Stromal cell of bone marrow (primary cell): ENCODE measurements at regions not wholly inside any gene's neighbourhood (a gene's known extent, or its start where the extent isn't known, plus 50 kb on each side); places are given as distances from the start of the nearest gene placed in this dataset.

Experiments used
- DNase-seq: peaks from one replicate; pipeline ENCODE4 v3.0.0-alpha.2; 2012; ENCODE audit warnings: low read depth

- DNase-seq, result no peak
These were observed 110.5 kb upstream of the FTMT start for GRCh38 chr5:121741156-121741555.

DNA sequence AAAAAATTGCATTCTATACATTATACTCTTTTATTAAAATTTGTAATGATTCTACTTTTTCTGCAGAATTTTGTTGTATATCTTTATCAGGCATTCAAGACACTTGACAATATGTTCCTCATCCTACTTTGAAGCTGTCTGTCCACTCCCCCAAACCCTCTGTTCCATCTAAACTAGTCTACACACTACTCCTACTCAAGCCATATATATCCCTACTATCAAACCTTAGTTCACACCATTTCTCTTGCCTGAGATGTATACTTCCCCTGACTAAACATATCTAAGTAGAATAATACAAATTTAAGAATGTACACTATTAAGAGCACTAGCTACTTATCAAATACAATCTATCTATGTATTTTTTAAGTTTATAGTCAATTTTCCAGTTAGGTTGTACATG, 107.1 kb upstream of the FTMT start:
- no peak for DNase-seq

DNA sequence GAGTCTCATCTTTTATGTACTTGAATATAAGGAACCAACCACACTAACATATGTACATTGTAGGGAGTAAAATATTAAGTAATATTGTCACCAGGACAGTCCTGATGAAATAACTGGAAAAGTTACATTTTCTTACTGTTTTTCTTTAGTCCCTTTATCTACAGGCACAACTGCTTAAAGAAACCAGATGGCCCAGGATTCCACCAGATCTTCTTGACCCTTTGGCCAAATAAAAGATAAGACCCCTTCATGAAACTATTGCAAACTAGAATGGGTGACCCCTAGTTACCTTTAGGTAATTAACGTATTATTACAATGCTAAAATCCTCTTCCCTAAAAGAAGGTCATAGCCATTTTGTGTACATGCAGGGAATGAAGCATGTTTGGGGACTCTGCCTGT, 106.3 kb upstream of the FTMT start:
- DNase-seq, result no peak

GRCh38 chr5:121746763-121747162, 104.9 kb upstream of the FTMT start:
- no peak for DNase-seq

DNA sequence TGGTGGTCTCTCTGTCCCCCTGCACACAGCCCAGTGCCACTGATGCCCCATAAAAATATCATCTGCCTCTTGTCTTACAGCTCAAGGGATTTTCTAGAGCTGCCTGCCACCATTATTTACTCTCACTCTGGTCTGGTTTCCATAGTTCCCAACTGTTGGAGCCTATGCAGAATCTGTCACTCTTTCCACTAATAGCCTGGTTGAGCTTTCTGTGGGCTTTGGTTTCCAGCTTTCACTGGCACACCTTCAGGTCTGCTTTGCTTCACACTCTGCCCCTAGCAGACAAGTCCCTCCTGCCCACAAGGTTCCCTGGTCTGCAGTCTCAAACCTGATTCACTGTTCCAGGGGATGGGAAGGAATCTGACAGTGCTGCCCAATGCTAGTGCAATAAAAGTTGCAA, 103.0 kb upstream of the FTMT start:
- no peak for DNase-seq

DNA sequence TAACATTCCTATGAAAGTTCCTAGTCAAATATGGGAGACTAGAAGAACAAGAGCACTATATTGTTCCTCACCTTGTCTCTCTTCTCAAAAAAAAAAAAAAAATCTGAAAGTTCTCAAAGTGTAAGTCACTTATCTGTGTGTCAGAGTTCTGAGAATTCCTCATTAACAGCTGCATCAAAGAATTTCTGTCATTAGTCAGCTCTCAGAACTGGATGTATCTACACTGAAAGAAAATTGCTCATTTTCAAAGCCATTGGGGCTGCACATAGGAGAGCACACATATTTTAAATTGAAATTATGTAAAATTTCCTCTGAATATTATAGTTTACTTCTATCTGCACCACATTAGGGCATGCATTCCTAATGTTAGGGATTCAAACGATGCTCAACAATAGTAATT, 99.5 kb upstream of the FTMT start:
- DNase-seq, result no peak

DNA sequence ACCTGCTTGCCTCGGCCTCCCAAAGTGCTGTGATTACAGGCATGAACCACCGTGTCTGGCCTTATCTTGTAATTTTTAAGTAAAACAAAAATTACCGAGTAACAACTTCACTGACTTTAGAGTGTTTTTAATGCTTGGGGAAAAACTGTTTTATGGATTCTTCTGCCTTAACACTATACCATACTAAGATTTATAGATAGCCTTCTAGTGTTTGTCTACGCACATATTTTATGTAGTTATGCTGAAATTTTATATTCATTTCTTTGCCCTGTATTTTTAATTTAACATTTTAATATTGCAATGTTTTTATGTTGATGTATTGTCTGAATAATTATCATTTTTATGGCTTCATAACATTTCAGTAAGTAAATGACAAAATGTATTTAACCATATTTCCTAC, 96.4 kb upstream of the FTMT start:
- DNase-seq, result no peak

DNA sequence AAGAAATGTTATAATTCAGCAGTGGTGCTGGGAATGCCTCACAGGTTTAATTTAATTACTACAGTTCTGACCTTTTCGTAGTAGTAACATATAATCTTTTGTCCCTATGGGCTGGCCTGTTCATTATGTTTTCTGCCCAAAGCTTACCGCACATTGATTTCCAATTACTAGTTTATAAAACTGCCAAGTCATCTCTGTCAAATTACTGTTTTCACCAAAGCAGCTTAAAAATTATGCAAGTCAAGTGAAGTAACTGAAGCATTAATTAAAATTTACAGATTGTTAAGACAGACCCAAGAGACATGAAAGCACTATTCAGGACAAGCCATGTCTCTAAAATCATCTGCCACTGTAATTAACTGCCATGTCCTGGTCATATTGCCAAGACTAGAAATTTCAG, 93.9 kb upstream of the FTMT start:
- no peak for DNase-seq

GRCh38 chr5:121758615-121759014, 93.1 kb upstream of the FTMT start:
- no peak for DNase-seq

DNA sequence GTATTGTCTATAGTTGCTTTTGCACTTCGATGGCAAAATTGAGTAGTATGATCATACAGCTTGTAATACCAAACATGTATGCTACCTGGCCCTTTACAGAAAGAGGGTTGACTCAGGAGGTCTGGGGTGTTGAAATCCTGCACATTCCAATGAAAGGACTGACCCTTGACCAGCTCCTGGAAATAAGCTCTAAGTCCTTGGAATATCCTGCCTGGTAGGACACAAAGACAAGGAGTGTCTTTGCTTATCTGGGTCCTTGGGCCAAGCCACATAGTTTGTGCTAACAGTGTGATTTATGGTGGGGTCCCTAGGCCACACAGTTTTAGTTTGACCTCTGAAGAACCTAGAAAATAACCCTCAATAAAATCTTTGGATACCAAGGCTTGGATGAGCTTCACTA, 89.3 kb upstream of the FTMT start:
- no peak for DNase-seq

- no peak for DNase-seq
These were observed 88.0 kb upstream of the FTMT start for GRCh38 chr5:121763665-121764064.

DNA sequence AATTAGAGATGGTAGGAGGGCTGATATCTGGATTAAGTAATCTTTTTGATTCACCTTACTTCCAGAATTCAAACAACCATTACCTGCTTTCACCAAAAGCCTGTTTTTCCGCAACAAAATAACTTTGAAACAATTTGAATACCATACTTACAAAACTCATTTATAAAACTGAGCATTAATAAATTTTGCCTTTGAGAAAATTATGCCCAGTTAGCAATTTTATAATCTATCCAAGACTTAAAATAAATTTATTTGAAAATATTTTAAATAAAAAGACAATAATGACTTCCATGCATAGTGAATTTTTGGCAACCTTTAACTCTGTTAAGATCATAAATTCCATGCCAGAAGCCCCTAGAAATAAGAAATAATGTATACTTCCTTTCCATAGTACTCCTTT, 71.3 kb upstream of the FTMT start:
- DNase-seq, result no peak

DNA sequence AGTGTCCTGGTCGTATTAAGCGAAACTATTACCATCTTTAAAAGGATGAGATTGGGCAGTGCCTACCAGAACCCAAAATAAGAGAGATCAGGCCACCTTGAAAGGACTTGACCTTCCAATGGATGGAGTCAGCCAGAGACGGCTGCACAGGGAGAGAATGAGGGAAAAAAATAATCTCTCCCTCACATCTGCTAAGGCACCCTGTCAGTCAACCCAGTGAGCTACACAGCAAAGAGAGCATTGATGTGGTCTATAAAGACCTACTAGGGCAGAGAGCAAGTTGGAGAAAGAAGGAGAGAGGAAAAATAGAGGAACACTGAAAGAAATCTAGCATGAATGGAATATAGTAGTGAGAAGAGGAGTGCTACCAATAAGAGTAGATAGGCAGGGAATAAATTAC, 68.0 kb upstream of the FTMT start:
- no peak for DNase-seq

GRCh38 chr5:121793791-121794190, 57.9 kb upstream of the FTMT start:
- no peak for DNase-seq

- no peak for DNase-seq
These were observed 56.2 kb upstream of the FTMT start for GRCh38 chr5:121795511-121795910.

DNA sequence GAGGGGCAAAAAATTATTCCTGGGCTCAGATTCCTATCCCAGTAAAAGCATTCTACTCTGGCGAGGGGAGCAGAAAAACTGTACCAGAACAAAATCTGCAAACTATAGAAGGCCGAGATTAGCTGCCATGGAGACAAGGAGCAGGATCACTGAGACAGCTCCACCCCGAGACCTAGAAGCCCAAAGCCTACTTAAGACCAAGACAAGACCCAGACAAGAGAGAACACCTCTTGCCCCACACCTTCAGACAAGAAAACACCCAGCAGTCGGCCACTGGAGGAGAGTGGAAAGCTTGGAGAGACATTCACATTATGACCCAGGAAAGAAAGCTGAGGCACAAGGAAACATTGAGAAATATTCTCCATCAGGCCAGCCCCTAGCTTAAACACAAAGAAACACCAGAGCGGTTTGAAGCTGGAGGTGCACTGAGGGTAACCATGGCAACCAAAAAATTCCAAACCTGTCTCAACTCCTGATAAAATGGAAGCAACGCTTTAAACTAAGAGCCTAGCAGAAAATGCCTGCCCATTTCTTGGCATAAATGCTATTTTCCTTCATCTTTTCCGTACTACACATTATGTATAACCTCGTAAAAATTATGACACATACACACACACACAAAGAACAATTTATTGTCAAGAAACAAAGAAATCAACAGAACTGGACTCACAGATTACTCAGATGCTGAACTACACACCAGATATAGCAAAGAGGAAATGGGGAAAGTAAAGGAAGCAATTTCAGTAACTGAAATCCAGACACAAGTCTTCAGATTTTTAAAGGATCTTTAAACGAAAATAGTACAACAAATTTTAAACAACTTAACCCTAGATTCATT, 53.8 kb upstream of the FTMT start:
- no peak for DNase-seq
